ENCODE measurements at regions not wholly inside any gene's neighbourhood (a gene's known extent, or its start where the extent isn't known, plus 50 kb on each side); places are given as distances from the start of the nearest gene placed in this dataset.

GRCh38 chr4:20456407-20456806 is 204.7 kb downstream of the SLIT2 start:
- DNase-seq, result no peak

- no peak for DNase-seq
These were observed 210.9 kb downstream of the SLIT2 start for GRCh38 chr4:20462426-20463175.

- DNase-seq, result no peak
These were observed 211.4 kb downstream of the SLIT2 start for GRCh38 chr4:20463176-20463430.

GRCh38 chr4:20464381-20464780 is 212.7 kb downstream of the SLIT2 start:
- no peak for DNase-seq

- no peak for DNase-seq
These were observed 222.4 kb downstream of the SLIT2 start for GRCh38 chr4:20474119-20474518.

GRCh38 chr4:20478412-20478811 is 221.8 kb upstream of the PACRGL start:
- no peak for DNase-seq

DNA sequence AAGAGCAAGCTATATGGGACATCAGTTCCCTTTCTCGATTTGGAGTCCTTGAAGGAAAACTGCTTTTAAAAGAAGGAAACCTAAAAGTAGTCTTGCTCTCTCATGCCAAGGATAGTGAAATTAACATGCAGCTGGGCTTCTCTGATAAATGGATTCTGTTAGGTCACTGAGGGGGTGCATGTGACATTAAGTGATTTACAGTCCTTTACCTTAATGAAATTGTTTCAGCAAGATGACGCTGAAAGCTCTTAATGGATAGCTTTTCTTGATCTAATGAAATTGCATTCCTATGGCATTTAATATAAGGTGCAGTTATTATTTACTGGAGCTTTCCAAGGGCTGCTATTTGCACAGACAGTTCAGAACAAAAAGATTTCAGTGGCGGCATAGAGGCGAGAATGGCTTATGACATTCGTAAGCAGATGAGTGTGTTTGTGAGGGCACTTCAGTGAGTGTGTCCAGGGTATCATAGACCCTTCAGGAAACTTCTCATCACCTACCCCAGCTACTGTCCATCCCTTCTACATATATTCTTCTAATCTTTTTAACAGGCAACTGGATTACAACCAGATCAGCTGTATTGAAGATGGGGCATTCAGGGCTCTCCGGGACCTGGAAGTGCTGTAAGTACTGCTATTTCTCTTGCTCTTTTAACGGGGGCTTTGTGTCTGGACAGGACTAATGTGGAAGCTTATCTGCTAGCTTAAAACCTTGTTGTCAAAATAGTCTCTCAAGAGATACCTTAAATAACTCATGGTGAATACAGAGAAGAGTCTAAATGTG is 219.9 kb upstream of the PACRGL start:
- no peak for DNase-seq

DNA sequence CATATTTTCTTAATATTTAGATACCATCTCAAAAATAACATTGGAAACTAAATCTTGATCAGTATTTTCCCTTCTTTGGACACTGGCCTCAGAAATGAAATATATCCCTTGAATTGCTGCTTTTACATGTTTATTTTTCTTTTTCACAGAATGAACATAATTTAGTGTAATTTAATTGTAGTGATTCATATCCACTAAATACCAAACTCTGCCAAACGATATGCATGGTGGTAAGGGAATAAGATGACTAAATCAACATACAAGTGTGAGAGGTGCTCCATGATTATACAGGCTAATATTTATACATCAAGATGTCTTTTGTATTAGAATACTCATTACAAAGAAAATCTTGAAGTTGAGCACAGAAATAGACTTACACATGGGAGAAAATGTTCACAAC is 216.8 kb upstream of the PACRGL start:
- no peak for DNase-seq

- no peak for DNase-seq
These were observed 213.8 kb upstream of the PACRGL start for GRCh38 chr4:20486433-20486832.

- no peak for DNase-seq
These were observed 212.8 kb upstream of the PACRGL start for GRCh38 chr4:20487446-20487845.

- no peak for DNase-seq
These were observed 212.4 kb upstream of the PACRGL start for GRCh38 chr4:20487852-20488251.

DNA sequence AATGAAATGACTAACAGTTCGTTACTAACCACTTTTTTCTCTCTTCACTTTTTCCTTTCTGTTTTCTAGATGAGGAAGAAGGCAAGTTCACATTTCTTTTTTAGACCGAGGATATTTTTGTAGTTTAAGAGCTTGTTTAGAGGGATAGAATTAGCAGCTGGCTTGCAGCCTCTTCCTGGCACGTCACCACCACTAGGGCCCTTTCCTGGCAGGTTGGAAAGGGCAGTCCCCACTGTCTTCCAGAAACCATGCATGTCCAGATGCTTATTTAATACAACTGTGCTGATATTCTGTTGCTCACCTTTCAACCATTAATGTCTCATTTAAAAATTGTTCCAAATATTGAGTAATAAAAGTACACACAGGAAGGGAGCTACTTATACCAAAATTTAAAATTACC is 209.5 kb upstream of the PACRGL start:
- DNase-seq, result no peak

DNA sequence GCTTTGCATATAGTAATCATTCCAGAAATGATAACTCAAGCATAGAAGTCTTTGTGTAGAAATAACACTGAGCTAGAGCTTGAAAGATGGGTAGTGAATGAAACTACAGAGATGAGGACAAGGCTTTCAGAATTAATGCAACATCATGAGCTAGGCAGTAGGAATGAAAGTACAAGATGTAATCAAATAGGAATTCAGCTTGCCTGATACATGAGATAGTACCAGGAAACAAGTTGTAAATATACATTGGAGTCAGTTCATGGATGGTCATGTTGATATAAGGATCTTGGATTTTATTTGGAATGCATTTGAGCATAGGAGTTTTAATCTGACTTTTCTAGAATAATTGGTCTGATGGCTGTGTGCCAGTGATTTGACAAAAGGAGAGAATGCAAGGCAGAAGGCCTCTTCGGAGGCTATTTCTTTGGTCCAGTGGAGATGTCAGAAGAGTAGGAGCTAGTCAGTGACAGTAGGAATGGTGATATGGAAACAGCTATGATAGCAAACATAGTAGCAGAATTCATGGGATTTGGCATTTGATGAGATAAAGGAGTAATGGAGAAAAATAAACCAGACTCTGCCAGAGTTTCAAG is 206.4 kb upstream of the PACRGL start:
- DNase-seq, result no peak

DNA sequence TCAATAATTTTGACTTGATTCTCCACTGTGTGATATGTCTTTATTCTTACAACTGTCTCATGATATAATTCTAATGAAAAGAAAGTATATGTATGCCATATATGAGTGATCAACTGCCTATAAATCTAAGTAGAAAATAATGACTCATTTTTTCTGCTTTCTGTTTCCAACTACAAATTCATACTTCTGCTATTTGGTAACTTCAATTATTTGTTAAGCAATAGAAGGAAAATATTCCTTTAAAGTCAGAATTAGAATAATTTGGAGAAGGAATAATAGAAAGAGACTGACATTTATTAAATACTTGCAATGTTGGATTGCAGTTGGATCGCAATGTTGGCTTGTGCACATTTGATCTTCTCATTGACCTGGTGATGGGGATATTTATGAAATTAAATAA is 204.2 kb upstream of the PACRGL start:
- no peak for DNase-seq

GRCh38 chr4:20504146-20504545 is 196.1 kb upstream of the PACRGL start:
- DNase-seq, result no peak

- no peak for DNase-seq
These were observed 194.3 kb upstream of the PACRGL start for GRCh38 chr4:20505927-20506326.

DNA sequence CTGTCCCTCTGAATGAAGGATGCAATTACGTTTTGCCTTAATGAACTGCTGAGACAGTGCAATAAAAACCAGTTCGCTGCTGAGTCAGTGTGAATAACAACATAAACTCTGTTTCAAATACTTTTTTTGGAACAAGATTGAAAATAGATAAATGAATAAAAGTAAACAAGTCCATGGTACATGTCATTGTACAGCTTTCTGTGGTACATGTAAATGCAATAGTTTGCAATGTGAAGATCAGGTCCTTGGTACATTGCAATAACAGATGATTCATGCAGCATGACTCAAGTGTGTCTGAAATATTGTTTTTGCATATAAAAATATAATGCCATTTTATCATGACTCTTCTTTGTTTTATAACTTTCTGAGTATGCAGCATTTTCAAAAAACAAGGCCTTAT is 193.4 kb upstream of the PACRGL start:
- no peak for DNase-seq

- no peak for DNase-seq
These were observed 190.9 kb upstream of the PACRGL start for GRCh38 chr4:20509315-20509714.

GRCh38 chr4:20512033-20512792 is 188.0 kb upstream of the PACRGL start:
- DNase-seq, result peak; percentile 74

DNA sequence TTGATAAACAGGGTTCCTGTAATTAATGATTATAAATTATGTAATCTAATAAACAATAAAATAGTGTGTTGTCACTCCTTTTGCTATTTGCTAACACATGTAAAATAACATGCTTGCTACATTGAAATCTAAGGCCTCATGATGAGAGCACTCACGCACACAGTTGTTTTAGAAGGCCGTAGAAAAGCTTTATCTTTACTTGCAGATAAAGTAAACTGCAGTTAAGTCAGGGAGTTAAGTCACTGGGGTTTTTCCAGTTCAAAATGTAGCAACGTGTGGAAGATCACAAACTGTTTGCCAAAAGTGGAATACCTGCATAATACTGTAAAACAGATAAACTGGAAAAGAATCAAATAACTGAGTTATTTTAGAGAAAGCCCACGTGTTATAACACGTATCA is 187.3 kb upstream of the PACRGL start:
- no peak for DNase-seq

DNA sequence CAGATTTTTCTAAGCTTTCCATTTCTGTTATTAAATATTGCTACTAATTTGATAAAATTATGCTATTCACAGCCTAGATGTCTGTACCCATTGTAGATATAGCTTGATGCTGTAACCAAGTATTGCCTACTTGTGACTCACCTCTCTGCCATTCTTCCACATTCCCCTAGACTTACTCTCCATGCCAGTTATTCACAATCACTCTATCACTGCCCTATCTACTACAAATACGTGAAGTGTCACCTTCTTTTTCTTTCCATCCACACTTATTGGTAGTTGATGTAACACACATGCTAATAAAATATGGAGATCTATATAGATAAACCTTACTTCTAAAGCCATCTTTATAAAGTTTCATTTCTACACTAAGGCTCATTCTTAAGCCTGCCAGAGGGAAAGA is 179.4 kb upstream of the PACRGL start:
- no peak for DNase-seq

- DNase-seq, result no peak
These were observed 171.8 kb upstream of the PACRGL start for GRCh38 chr4:20528508-20528907.

DNA sequence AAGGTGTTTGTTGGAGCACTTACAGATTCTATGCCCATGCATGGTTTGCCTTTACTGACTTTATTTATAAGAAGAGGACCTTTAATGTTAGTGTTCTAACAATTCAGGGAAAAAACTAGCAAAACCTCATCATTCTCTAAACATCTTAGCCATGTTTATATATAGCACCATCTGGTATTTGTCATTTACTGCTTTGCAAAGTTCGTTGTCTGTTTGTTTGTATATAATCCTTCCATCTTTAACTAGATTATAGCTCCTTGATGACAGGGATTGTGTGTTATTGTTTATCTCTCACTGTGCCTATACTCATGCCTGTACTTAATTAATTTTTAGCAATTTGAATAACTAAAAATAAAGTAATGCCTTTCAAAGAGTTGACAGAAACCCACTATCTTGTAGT is 170.6 kb upstream of the PACRGL start:
- DNase-seq, result no peak
